HG03565 (cell line): ENCODE measurements at regions not wholly inside any gene's neighbourhood (a gene's known extent, or its start where the extent isn't known, plus 50 kb on each side); places are given as distances from the start of the nearest gene placed in this dataset.

Source experiments
- ATAC-seq: cut with Tn5 transposase; IDR thresholded peaks from one replicate; pipeline ENCODE4 v1.9.1; 2021; ENCODE audit warnings: mild to moderate bottlenecking, moderate library complexity; ENCODE audit not compliant: unreplicated experiment

- no peak for ATAC-seq
Measured at GRCh38 chr10:31587691-31588090, 268.7 kb downstream of the ZEB1 start.

DNA sequence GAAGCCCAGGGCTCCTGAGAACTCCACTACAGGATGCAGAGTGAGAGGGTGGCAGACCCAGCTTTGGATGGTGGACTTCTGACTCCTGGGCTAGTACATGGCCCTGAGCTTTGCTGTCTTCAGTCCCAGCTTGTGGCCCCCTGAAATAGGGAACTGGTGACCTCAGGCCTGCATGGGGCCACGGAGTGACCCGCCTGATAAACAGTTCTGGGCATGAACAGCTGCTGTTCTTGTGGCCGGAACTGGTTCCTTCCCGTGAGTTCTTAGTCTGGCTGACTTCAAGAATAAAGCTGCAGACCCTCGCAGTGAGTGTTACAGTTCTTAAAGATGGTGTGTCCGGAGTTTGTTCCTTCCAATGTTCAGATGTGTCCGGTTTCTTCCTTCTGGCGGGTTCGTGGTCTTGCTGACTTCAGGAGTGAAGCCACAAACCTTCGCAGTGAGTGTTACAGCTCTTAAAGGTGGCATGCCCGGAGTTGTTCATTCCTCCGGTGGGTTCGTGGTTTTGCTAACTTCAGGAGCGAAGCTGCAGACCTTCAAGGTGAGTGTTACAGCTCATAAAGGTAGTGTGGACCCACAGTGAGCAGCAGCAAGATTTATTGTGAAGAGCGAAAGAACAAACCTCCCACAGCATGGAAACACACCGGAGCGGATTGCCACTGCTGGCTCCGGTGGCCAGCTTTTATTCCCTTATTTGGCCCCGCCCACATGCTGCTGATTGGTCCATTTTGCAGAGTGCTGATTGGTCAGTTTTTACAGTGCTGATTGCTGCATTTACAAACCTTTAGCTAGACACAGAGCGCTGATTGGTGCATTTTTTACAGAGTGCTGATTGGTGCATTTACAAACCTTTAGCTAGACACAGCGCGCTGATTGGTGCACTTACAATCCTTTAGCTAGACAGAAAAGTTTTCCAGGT is 268.0 kb downstream of the ZEB1 start:
- no peak for ATAC-seq

GRCh38 chr10:31584876-31585275 is 265.9 kb downstream of the ZEB1 start:
- no peak for ATAC-seq

DNA sequence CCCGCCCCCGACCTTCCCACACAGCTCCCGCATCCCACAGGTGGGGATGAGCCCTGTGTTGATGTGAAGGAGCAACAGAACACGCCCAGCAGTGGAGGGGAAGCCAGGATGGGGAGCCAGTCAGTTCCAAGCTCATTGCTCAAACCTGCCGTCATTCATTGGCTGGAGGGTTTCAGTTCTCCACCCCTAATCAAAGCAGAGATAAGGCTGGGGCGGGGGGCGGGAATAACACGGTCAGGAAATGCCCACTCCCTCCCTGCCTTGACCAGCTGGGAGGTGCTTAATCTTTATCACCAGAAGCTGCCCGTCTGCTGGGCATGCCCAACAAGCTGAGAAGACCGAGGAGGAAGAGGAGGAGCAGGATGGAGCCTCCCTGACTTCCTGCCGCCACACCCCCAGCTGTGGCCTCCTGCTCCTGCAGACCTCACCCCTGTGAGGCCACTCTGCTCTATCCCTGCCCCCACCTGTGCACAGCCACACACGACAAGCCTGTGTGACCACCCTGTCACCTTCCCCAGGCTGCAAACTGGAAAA is 265.1 kb downstream of the ZEB1 start:
- no peak for ATAC-seq

GRCh38 chr10:31583293-31583692 is 264.3 kb downstream of the ZEB1 start:
- no peak for ATAC-seq

DNA sequence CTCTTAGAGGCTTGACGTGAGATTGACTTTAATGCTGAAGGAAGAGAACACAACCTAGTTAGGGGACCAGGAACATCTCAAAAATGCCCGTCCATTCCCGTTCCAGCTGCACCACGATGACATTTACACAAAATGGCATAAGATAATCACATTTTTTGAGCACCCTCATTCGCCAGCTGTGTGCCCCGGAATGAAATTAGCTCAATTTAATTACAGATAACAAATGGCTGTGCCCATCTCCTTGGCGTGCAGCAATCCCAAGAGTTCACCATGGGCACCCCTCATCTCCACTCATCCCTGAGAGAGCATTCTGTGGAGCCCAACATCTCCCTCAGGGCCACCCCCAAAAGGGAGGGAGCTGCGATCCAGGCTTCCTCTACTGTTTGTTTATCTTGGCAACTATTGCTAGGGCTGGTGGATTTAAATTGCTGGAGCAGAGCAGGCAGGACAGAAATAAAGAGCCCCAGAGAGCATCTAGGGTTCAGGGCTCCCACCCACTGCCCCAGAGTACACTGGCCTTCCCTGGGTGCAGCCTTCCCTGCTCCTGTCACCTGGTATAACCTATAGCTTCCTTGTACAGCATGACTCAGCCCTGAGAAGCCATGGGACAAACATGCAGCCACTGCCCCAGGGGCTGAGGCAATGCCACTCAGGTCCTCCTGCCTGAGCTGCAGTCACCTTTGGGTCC is 263.5 kb downstream of the ZEB1 start:
- ATAC-seq: no peak

- ATAC-seq: peak; percentile 86
Measured at GRCh38 chr10:31581741-31582323, 262.8 kb downstream of the ZEB1 start.

DNA sequence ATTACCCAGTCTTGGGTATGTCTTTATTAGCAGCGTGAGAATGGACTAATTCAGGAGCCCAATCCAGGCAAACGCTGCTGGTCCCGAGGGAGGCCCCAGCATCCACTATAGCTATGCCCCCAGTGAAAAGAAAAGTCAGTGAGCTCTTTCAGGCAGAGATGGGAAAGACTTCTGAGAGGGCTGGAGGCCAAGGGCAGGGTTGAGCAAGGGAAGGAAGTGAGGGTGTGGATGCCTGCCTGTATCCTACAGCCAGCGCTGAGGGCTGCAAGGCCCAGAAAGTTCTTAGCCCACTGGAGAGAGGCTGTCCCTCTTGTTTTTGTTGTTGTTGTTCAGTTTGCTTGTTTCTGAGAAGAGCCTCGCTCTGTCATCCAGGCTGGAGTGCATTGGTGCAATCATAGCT is 261.6 kb downstream of the ZEB1 start:
- ATAC-seq: no peak
